ENCODE measurements at regions not wholly inside any gene's neighbourhood (a gene's known extent, or its start where the extent isn't known, plus 50 kb on each side); places are given as distances from the start of the nearest gene placed in this dataset.

GRCh38 chr5:14944350-14944739, 72.8 kb upstream of the ANKH start:
- TF ChIP-seq CTCF (conservative IDR thresholded peaks at IDR 0.05; ENCODE audit: low read depth, low read length) (no peak), EZH2 (IDR thresholded peaks at IDR 0.05; ENCODE audit: borderline replicate concordance, low read depth, low read length, poor library complexity, severe bottlenecking) (no peak)
